MCF 10A (cell line): ENCODE measurements at regions not wholly inside any gene's neighbourhood (a gene's known extent, or its start where the extent isn't known, plus 50 kb on each side); places are given as distances from the start of the nearest gene placed in this dataset.
A peak's percentile ranks its signal among the peaks of the same experiment; 100 is the strongest.

Experiments
- BruUV-seq: library from RNA; stranded (reverse); fragments of 400-500 nt; replicated peaks from 2 replicates; lab custom pipeline; 2021; lab: Mats Ljungman, UMichigan
- CTCF ChIA-PET: fragments of 300-600 bp; sonication (Branson Sonifier 250); formaldehyde crosslinking; extraction: SDS; loops from one replicate; lab custom pipeline; 2021; ENCODE audit warnings: antibody characterized with exemption, inconsistent platforms; lab: Yijun Ruan, JAX
- POLR2A ChIA-PET: fragments of 300-600, 350-650 bp; sonication (Branson Sonifier 250); formaldehyde crosslinking; extraction: SDS; loops from one replicate; lab custom pipeline; 2020; ENCODE audit warnings: antibody characterized with exemption, inconsistent platforms; lab: Yijun Ruan, JAX
- DNase-seq: peaks from one replicate; pipeline ENCODE4 v3.0.0-alpha.2; 2018; ENCODE audit not compliant: unreplicated experiment
- H3K27ac Mint-ChIP-seq: one replicate; pipeline ENCODE4 v1.8.0; 2022; ENCODE audit warnings: mild to moderate bottlenecking, low read depth, mixed read lengths; ENCODE audit not compliant: unreplicated experiment
- H3K27me3 Mint-ChIP-seq: one replicate; pipeline ENCODE4 v1.8.0; 2022; ENCODE audit warnings: mixed read lengths; ENCODE audit not compliant: insufficient read depth, unreplicated experiment
- H3K36me3 Mint-ChIP-seq: one replicate; pipeline ENCODE4 v1.8.0; 2022; ENCODE audit warnings: mild to moderate bottlenecking, moderate library complexity, mixed read lengths; ENCODE audit not compliant: insufficient read depth, unreplicated experiment
- H3K4me1 Mint-ChIP-seq: one replicate; pipeline ENCODE4 v1.8.0; 2022; ENCODE audit warnings: mixed read lengths; ENCODE audit not compliant: insufficient read depth, unreplicated experiment
- H3K4me3 Mint-ChIP-seq: one replicate; pipeline ENCODE4 v1.8.0; 2022; ENCODE audit warnings: mild to moderate bottlenecking, moderate library complexity, mixed read lengths; ENCODE audit not compliant: unreplicated experiment
- H3K9me3 Mint-ChIP-seq: one replicate; pipeline ENCODE4 v1.8.0; 2022; ENCODE audit warnings: mixed read lengths; ENCODE audit not compliant: unreplicated experiment
- CTCF ChIP-seq: fragments of 200-600 bp; IDR thresholded peaks from one replicate; pipeline ENCODE4 v1.8.0; 2022; ENCODE audit warnings: antibody characterized with exemption, mild to moderate bottlenecking; ENCODE audit not compliant: unreplicated experiment
- intact Hi-C: fragments of 100-400 bp; cut with micrococcal nuclease; formaldehyde crosslinking; loops from 2 replicates; pipeline ENCODE4 v1.14.1; 2022

- peaks cover 6% of the 10 kb centered on the region for H3K4me1 Mint-ChIP-seq
Observed at GRCh38 chr6:149147938-149148718, 169.4 kb upstream of the TAB2 start.

GRCh38 chr6:149149653-149150052 lies 167.9 kb upstream of the TAB2 start:
- Mint-ChIP-seq H3K9me3 (no peaks in the 10 kb centered on the region), H3K4me1 (peaks cover 6% of the 10 kb centered on the region), H3K27ac (no peak overlapping the region), H3K4me3 (no peak overlapping the region), H3K36me3 (no peaks in the 10 kb centered on the region), H3K27me3 (peaks cover 46% of the 10 kb centered on the region)
- TF ChIP-seq CTCF: no peak
- no peak for DNase-seq
- BruUV-seq: no TSS peak
- ChIA-PET CTCF (interaction anchor here (0.6 kb wide), 1 partner anchor 93 kb away, joined by 4 read pairs; no protein-coding TSS in a partner anchor), POLR2A (no interaction called here)
- intact Hi-C loops: no loop called here

More at GRCh38 chr6:149147938-149148718, 169.4 kb upstream of the TAB2 start:
- intact Hi-C loops: no loop called here
- peaks cover 39% of the 10 kb centered on the region for H3K27me3 Mint-ChIP-seq
- no peaks in the 10 kb centered on the region for H3K36me3 Mint-ChIP-seq
- ChIA-PET CTCF (no interaction called here), POLR2A (interaction anchor here (0.7 kb wide), 1 partner anchor 242 kb away, joined by 3 read pairs; no protein-coding TSS in a partner anchor)
- DNase-seq: no peak
- H3K27ac Mint-ChIP-seq: no peak overlapping the region
- no peaks in the 10 kb centered on the region for H3K9me3 Mint-ChIP-seq
- no TSS peak for BruUV-seq
- no peak for TF ChIP-seq CTCF
- H3K4me3 Mint-ChIP-seq: no peak overlapping the region

- no TSS peak for BruUV-seq
- peaks cover 46% of the 10 kb centered on the region for H3K27me3 Mint-ChIP-seq
- ChIA-PET POLR2A (no interaction called here), CTCF (interaction anchor here (0.6 kb wide), 2 partner anchors 93 to 281 kb away, joined by 3 to 4 read pairs; no protein-coding TSS in a partner anchor)
- no peaks in the 10 kb centered on the region for H3K36me3 Mint-ChIP-seq
- no peak overlapping the region for H3K4me3 Mint-ChIP-seq
- peaks cover 6% of the 10 kb centered on the region for H3K4me1 Mint-ChIP-seq
- intact Hi-C loops: no loop called here
- no peak for TF ChIP-seq CTCF
- DNase-seq: no peak
- no peak overlapping the region for H3K27ac Mint-ChIP-seq
- H3K9me3 Mint-ChIP-seq: no peaks in the 10 kb centered on the region
Observed at GRCh38 chr6:149150301-149150700, 167.2 kb upstream of the TAB2 start.

GRCh38 chr6:149150801-149151398 lies 166.6 kb upstream of the TAB2 start:
- no peak overlapping the region for H3K27ac Mint-ChIP-seq
- H3K4me3 Mint-ChIP-seq: no peak overlapping the region
- peaks cover 6% of the 10 kb centered on the region for H3K4me1 Mint-ChIP-seq
- CTCF ChIA-PET: interaction anchor here (0.6 kb wide), 1 partner anchor 281 kb away, joined by 3 read pairs; no protein-coding TSS in a partner anchor
- POLR2A ChIA-PET: no interaction called here
- H3K9me3 Mint-ChIP-seq: no peaks in the 10 kb centered on the region
- TF ChIP-seq CTCF: no peak
- H3K27me3 Mint-ChIP-seq: peaks cover 46% of the 10 kb centered on the region
- intact Hi-C loops: no loop called here
- no peaks in the 10 kb centered on the region for H3K36me3 Mint-ChIP-seq
- no TSS peak for BruUV-seq
- peak; percentile 16 for DNase-seq
